HepG2 (cell line): ENCODE measurements at regions not wholly inside any gene's neighbourhood (a gene's known extent, or its start where the extent isn't known, plus 50 kb on each side); places are given as distances from the start of the nearest gene placed in this dataset.
A peak's percentile ranks its signal among the peaks of the same experiment; 100 is the strongest.

Source experiments
- ATAC-seq: fragments of 200-7000 bp; cut with Tn5 transposase; 3 replicates; pipeline ENCODE4 v1.9.1; 2020; ENCODE audit warnings: mild to moderate bottlenecking, moderate library complexity
- BruUV-seq: library from RNA; stranded (reverse); fragments of 400-500 nt; replicated peaks from 2 replicates; lab custom pipeline; 2021; lab: Mats Ljungman, UMichigan
- CTCF ChIA-PET: fragments of 300-600 bp; formaldehyde crosslinking; extraction: SDS; loops from one replicate; lab custom pipeline; 2021; ENCODE audit warnings: low total read pairs, inconsistent platforms, low intra/inter-chr PET ratio; lab: Yijun Ruan, JAX
- POLR2A ChIA-PET: fragments of 350-600 bp; sonication (Branson Sonifier 250); formaldehyde crosslinking; loops from one replicate; lab custom pipeline; 2020; ENCODE audit warnings: antibody characterized with exemption, inconsistent platforms; lab: Yijun Ruan, JAX
- DNase-seq: peaks from one replicate; pipeline ENCODE4 v3.0.0-alpha.2; 2015; ENCODE audit warnings: low spot score
- FAIRE-seq: peaks from 3 replicates; lab custom pipeline; 2011; peaks lifted over from hg19 to GRCh38; lab: Jason Lieb, UNC
- H2AFZ ChIP-seq: one replicate; pipeline ENCODE4 v1.6.1; 2011; ENCODE audit warnings: low read length, inconsistent platforms
- H3K27ac ChIP-seq: fragments of 300-600 bp; 3 replicates; pipeline ENCODE4 v1.8.0; 2011; ENCODE audit warnings: mixed run types, mild to moderate bottlenecking, mixed read lengths, low read length, inconsistent platforms; ENCODE audit not compliant: insufficient read depth; ENCODE audit errors: extremely low read length
- H3K27me3 ChIP-seq, 2 experiments: fragments of 200-600 bp in 1 of 2; 2 replicates in 1 of 2; 3 replicates in 1 of 2; pipeline versions ENCODE4 v1.6.0 to v1.8.0; 2011; ENCODE audit warnings: low read length in 2 of 2, mild to moderate bottlenecking in 2 of 2, moderate library complexity in 2 of 2, inconsistent platforms in 1 of 2; ENCODE audit not compliant: insufficient read depth in 2 of 2, control insufficient read depth in 1 of 2
- H3K36me3 ChIP-seq, 2 experiments: fragments of 200-600 bp in 1 of 2; replicated peaks in 1 of 2; 2 replicates in 1 of 2; 3 replicates in 1 of 2; pipeline versions ENCODE4 v1.5.1 to v1.8.0; 2011; ENCODE audit warnings: low read length in 2 of 2, inconsistent platforms in 1 of 2; ENCODE audit not compliant: insufficient read depth in 2 of 2, control insufficient read depth in 1 of 2
- H3K4me1 ChIP-seq: 2 replicates; pipeline ENCODE4 v1.5.1; 2012; ENCODE audit warnings: low read length, inconsistent platforms; ENCODE audit not compliant: insufficient read depth
- H3K4me2 ChIP-seq: 2 replicates; pipeline ENCODE4 v1.6.0; 2011; ENCODE audit warnings: low read depth, low read length, inconsistent platforms
- H3K4me3 ChIP-seq, 3 experiments: fragments of 200-600 bp in 1 of 3; sonication (generic), shearing (Covaris generic) in 1 of 3; replicated peaks in 1 of 3; 2 replicates each; pipeline ENCODE4 v1.5.1; 2011 to 2016; ENCODE audit warnings: low read length in 3 of 3, inconsistent platforms in 2 of 3, low read depth in 2 of 3, mild to moderate bottlenecking in 2 of 3, control low read depth in 1 of 3, mixed read lengths in 1 of 3; ENCODE audit not compliant: insufficient read depth in 1 of 3
- H3K79me2 ChIP-seq: one replicate; pipeline ENCODE4 v1.6.1; 2011; ENCODE audit warnings: low read length, inconsistent platforms; ENCODE audit not compliant: insufficient read depth
- H3K9ac ChIP-seq: 2 replicates; pipeline ENCODE4 v1.6.0; 2011; ENCODE audit warnings: mild to moderate bottlenecking, low read depth, low read length, inconsistent platforms; ENCODE audit not compliant: insufficient read depth
- H3K9me3 ChIP-seq: 2 replicates; pipeline ENCODE4 v1.5.1; 2012; ENCODE audit warnings: mild to moderate bottlenecking, low read length
- H4K20me1 ChIP-seq: 2 replicates; pipeline ENCODE4 v1.6.0; 2011; ENCODE audit warnings: inconsistent platforms, mild to moderate bottlenecking, low read length, moderate library complexity; ENCODE audit not compliant: insufficient read depth
- ARHGAP35 ChIP-seq: sonication (generic); formaldehyde crosslinking; IDR thresholded peaks from 2 replicates; pipeline ENCODE4 v1.9.0; 2022; ENCODE audit warnings: mild to moderate bottlenecking, inconsistent platforms, moderate library complexity, missing genetic modification reagents, borderline replicate concordance
- CCAR2 ChIP-seq: fragments of 200-400 bp; formaldehyde crosslinking; optimal IDR thresholded peaks from 2 replicates; pipeline ENCODE3; 2018; ENCODE audit warnings: low read depth, mild to moderate bottlenecking, low read length, moderate library complexity
- HNRNPLL ChIP-seq: fragments of 200-400 bp; formaldehyde crosslinking; IDR thresholded peaks from 2 replicates; pipeline ENCODE4 v1.6.1; 2017; ENCODE audit warnings: mild to moderate bottlenecking, low read depth, low read length; ENCODE audit not compliant: poor library complexity, severe bottlenecking
- REXO4 ChIP-seq: sonication (generic); formaldehyde crosslinking; IDR thresholded peaks from 2 replicates; pipeline ENCODE4 v1.8.0; 2022; ENCODE audit warnings: missing genetic modification reagents, mild to moderate bottlenecking, borderline replicate concordance
- USF2 ChIP-seq, 2 experiments: sonication (generic) in 1 of 2; formaldehyde crosslinking in 1 of 2; IDR thresholded peaks; 2 replicates each; pipeline versions ENCODE4 v1.5.1 to v1.6.1; 2011 to 2020; ENCODE audit warnings: borderline replicate concordance in 1 of 2, low read depth in 1 of 2, low read length in 1 of 2, mild to moderate bottlenecking in 1 of 2, missing genetic modification reagents in 1 of 2, moderate library complexity in 1 of 2
- ZBTB33 ChIP-seq: sonication (generic); formaldehyde crosslinking; IDR thresholded peaks from 2 replicates; pipeline ENCODE4 v1.4.0; 2020; ENCODE audit warnings: missing genetic modification reagents
- ZNF317 ChIP-seq: sonication (generic); formaldehyde crosslinking; IDR thresholded peaks from 2 replicates; pipeline ENCODE4 v1.5.0; 2020; ENCODE audit warnings: mild to moderate bottlenecking, missing genetic modification reagents
- ZNF800 ChIP-seq: sonication (generic); formaldehyde crosslinking; IDR thresholded peaks from 2 replicates; pipeline ENCODE4 v1.4.0; 2020; ENCODE audit warnings: missing genetic modification reagents
- WGBS: methylation state at CpG from one replicate; pipeline ENCODE4 v1.1.6; 2017; ENCODE audit warnings: low lambda C conversion rate; 5-methylcytosine and 5-hydroxymethylcytosine counted together
- in situ Hi-C: cut with HindIII; loops from 2 replicates; pipeline ENCODE4 v1.10.0; 2017; ENCODE audit warnings: low pct_unique_long_range_greater_than_20kb; ENCODE audit not compliant: extremely low pct_ligation_motif_present
- intact Hi-C: fragments of 100-400 bp; cut with micrococcal nuclease; formaldehyde crosslinking; loops from one replicate; pipeline ENCODE4 v1.10.0; 2022; ENCODE audit not compliant: unreplicated experiment

GRCh38 chr3:127457094-127457475 is 133.4 kb downstream of the TPRA1 start:
- Histone ChIP-seq H3K9me3 (no peaks in the 10 kb centered on the region), H3K4me1 (no peaks in the 10 kb centered on the region), H3K36me3 (no peaks in the 10 kb centered on the region), H3K4me2 (no peak overlapping the region), H2AFZ (no peak overlapping the region), H3K9ac (no peak overlapping the region), H3K79me2 (no peaks in the 10 kb centered on the region), H3K27me3 (peaks cover 2 to 64% of the 10 kb centered on the region in 2 experiments; a peak in 4 of 5 replicates), H4K20me1 (0 out of 2 replicates have a peak, but pooled peaks cover 2% of the 10 kb centered on the region), H3K27ac (no peak overlapping the region), H3K4me3 (no peak overlapping the region)
- no peak for FAIRE-seq
- DNase-seq: no peak
- in situ Hi-C loops: loop anchor here (5.0 to 10.0 kb wide), 3 partner anchors 202 to 780 kb away; no protein-coding TSS in a partner anchor
- TF ChIP-seq CCAR2 (no peak), ZNF317 (CRISPR knock-in tag) (no peak), ARHGAP35 (CRISPR knock-in tag) (no peak), ZBTB33 (0 out of 2 replicates have a peak, but pooled peaks have one; percentile 12), HNRNPLL (no peak), ZNF800 (no peak), USF2 (IDR thresholded peaks at IDR 0.05; ENCODE audit: low read depth, low read length) (no peak), USF2 (CRISPR knock-in tag; IDR thresholded peaks at IDR 0.05; ENCODE audit: borderline replicate concordance) (no peak), REXO4 (CRISPR knock-in tag) (no peak)
- ChIA-PET CTCF (no interaction called here), POLR2A (no interaction called here)
- ATAC-seq: no peak
- no TSS peak for BruUV-seq
- intact Hi-C loops: loop anchor here (5.0 kb wide), 2 partner anchors 415 to 780 kb away; no protein-coding TSS in a partner anchor
- WGBS: 52% methylated on average over 18 of the region's 27 CpGs
